CD4-positive, alpha-beta T cell treated with Interleukin-17A for 1 hour (primary cell): ENCODE measurements at regions not wholly inside any gene's neighbourhood (a gene's known extent, or its start where the extent isn't known, plus 50 kb on each side); places are given as distances from the start of the nearest gene placed in this dataset.
"Not testable (repeated sequence)": the region's sequence is repeated elsewhere in the genome, so short reads cannot be mapped to it uniquely, and the experiment has no call there.

Source experiments
- DNase-seq: peaks from one replicate; pipeline ENCODE4 v3.0.0-alpha.2; 2020

DNA sequence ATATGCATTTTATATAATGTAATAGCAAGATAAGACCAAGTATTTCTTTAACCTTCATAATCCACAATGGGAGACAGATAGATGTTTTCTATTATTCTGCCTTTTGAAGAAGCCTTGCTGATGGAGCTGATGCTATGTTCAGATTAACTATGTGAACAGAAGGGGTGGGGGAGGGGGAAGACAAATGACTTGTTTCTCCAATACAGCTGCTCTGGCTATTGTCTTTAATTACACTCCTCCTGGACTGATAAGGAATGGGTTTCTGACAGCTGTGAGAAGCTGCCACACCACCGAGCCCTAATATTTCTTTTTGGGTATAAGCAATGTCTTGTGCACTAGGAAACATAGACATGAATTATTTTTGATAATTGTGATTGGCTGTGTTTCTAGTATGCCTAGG is 62.0 kb downstream of the CAVIN4 start:
- DNase-seq: no peak

DNA sequence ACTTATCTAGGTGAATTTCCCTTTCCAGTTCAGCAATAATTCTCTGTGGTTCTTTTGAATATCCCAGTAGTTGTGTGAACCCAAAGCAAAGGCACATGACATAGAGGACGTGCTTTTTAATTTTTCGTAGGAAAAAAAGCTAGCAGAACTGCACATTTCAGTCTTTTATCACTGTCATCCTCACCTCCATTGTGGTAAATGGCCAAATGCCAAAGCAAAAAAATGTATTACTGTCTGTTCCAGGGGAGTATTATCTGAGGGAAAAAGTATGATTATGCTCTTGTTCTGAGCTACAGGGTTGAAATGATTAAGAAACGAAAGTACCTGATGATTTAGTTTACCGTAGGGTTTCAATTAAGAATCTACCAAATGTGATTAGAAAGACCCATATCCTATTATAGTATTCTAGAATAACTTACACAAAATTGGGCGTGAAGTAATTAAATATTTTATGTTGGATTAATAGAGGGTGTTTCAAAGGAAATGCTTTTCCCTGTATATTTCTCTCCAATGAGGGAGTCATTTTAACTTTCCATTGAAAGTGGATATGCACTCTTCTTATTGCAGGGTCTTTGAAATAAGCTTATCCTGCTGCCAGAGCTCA is 62.7 kb downstream of the CAVIN4 start:
- DNase-seq: no peak

DNA sequence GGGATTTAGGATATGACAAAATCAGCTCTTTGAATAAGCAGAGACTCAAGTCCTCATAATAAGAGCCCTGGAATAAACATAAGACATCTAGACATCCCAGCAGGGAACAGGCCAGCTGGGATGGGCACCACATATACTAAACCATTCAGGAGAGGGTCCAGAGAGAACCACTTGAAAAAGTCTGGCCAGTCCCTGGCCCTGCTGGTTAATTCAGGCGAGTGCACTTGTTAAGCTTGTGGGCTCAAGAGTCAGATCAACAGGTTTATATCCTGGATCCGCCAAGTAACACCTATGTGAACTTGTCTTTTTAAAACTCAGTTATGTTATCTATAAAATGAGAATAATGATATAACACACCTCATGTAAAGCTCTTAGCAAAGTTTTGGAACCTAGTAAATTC is 63.3 kb downstream of the CAVIN4 start:
- no peak for DNase-seq

DNA sequence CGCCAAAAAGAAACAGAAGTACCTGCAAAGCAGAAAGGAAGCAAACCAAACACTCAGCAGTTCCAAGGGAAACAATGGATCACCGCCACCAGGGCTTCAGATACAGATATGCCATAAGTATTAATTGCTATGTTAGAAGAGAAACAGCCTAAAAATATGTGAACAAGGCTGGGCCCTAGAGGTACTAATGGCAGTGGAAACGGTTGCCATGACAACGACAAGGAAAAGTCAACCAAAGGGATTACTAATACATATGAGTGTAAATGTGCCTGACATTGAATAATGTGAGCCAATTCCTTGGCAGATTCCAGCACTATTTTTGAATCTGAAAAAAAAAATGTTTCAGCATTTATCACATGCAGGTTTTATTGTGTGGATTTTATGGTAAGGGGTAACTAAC is 75.0 kb downstream of the CAVIN4 start:
- no peak for DNase-seq

DNA sequence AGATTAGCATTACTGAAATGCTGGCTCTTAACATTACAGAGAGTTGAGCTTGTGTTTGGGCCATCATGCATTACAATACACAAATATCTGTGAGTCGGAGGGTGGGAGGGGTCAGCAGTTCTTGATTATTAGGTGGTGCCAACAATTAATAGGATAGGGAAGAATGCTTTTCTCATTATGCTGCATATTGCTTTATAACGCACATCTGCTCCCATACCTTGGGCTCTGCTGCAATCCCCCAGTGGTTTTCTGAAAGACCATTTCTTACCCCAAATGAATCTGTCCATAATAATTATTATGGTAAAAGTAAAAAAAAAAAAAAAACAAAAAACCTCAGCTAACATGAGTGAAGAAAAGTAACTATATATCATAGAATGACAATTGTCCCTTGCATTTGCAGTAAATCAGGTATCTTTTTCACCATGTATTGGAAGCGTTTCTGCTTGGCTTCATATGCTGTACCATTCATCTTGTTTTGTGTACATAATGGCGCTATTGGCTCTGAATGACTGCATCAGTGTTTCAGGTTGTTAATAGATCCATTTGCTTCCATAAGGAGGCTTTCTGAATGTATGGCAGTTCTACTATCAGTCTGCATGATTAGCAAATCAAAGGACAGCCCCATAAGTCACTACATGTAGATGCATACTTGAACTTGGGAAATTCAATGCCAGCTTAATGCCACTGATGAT is 75.9 kb downstream of the CAVIN4 start:
- no peak for DNase-seq

DNA sequence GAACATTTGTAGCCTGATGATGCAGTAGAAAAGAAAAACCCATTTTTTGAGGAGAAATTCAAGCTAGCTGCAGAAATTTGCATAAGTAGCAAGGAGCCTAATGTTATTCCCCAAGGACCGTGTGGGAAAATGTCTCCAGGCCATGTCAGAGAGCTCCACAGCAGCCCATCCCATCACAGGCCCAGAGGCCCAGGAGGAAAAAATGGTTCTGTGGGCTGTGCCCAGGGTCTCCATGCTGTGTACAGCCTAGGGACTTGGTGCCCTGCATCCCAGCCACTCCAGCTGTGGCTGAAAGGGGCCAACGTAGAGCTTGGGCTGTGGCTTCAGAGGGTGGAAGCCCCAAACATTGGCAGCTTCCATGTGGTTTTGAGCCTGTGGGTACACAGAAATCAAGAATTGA is 79.0 kb downstream of the CAVIN4 start:
- DNase-seq: not testable (repeated sequence)

DNA sequence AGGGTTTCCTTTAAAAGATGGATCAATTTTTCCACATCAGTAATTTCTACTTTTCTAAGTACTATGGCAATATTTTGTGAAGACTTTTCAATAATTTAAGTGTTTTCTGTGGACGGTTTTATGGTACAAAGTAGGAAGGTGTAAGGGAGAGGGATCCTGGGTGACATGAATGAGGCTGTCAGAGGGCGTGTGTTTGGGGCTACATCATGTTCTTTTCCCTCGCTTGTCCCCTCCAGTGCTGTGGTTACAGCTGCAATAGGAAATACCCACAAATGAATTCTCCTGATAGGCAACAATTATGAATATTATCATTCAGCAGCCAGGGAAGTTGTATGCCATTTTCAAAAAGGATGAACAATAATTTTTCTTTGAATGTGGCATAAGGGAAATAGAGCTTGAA is 83.8 kb downstream of the CAVIN4 start:
- no peak for DNase-seq

DNA sequence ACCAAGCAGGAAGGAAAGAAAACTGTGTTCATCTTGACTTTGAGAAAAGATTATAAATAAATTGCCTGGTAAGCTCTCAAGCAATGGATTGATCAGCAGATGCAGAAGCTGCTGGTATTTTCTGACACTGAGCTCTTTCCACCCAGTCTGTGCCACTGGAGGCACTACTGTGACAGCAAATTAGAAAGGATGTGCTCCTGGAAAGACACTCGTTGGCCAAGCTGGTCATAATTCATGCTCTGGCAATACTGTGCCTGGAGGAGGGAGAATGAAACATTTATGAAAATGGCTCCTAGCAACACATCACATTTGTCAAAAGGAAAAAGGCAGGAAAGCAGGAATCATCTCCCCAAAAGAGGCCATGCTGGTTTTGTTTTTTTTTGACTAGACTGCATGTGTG is 84.2 kb downstream of the CAVIN4 start:
- DNase-seq: no peak

DNA sequence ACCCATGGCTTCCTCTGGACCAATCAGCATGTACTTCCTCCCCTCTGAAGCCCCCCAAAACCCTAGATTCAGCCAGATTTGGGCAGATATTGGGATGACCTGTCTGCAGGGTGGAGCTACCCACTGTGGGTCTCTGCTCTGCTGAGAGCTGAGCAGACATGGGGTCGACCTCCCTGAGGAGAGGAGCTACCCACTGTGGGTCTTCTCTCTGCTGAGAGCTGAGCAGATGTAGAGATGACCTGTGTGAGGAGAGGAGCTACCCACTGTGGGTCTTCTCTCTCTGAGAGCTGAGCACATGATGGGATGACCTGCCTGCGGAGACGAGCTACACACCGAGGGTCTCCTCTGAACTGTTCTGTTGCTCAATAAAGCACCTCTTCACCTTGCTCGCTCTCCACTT is 89.6 kb downstream of the CAVIN4 start:
- DNase-seq: no peak

DNA sequence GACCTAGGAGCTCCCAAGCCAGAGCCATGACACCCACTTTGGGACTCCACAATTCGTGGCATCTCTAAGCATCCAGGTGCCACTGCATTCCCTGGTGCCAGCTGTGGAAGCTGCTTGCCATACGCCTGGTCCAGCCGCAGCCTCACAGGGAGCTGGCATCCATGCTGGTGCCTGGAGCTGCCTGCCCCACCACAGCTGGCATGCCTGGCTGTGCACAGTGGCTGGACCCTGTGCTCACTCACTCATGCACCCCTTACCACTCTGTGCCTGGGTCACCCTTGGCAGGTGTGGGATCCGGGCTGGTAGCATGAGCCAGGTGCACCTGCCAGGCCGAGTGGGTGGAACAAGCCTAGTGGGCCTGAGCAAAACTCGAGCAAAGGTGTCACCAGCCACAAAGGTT is 90.1 kb downstream of the CAVIN4 start:
- no peak for DNase-seq

DNA sequence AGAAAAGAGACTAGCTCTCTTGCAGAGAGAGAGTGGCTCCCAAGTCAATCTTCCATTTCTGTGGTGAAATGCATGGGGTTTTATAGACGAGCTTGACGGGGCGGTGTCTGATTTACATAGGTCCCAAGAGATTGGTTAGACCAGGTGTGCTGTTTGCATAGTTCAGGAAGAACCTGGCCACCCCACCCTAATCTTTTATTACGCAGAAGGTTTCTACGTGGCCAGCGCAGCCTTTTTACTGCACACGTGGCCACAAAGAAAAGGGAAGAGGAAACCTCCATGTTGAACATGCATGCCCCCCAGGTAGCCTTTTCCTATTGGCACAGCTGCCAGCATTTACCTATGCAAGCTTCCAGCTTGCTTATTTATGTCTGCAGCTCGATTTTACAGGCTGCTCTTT is 92.1 kb downstream of the CAVIN4 start:
- no peak for DNase-seq

DNA sequence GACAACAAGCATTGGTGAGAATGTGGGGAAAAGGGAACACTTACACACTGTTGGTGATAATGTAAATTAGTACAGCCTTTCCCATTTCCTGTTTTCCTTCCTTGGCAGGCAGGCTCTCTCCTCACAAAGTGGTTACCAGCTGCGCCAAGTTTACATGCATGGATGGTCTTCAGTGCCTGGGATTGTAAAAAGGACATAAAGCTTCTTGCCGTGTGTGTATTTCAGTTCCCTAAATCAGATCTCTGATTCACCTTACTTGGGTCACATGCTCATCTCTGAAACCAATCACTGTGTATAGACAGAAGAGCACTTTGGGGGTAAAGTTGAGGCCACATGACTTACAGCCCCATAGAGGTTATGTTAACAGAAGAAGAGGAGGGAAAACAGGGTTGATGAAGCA is 92.8 kb downstream of the CAVIN4 start:
- DNase-seq: no peak

DNA sequence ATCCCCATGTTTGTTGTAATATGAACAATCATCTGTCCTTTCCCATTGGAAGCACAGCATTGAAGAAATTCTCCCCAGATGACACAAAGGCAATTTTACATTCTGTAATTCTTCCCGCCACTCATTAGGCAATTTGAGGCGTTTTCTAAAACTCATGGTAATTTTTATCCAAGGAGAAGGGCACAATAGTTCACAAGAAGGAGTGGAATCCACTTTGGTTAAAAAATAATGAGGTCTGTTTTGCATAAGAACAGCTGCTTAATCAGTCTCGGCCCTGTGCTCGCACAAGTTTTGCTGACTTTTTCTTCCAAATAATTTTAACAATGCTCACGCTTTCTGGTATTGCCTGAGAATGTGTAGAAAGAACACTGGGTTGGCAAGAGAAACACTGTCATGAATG is 94.0 kb downstream of the CAVIN4 start:
- DNase-seq: no peak

DNA sequence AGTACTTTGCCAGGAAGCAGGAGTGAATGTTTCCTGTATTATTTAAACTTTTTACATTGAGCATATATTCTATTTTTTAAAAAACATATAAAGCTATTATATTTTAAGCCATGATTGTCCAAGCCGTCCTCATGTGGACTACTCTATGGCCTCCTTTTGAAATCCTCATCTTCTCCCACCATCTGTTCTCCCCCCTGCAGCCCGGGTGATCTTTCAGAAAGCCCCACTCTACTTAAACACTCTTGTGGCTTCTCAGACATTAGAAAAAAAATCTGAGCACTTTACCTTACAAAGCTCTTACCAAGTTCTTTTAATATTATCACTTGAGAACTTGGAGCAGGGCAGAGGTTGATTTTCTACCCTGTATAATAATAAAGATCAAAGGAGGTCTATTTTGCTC is 95.4 kb downstream of the CAVIN4 start:
- no peak for DNase-seq

DNA sequence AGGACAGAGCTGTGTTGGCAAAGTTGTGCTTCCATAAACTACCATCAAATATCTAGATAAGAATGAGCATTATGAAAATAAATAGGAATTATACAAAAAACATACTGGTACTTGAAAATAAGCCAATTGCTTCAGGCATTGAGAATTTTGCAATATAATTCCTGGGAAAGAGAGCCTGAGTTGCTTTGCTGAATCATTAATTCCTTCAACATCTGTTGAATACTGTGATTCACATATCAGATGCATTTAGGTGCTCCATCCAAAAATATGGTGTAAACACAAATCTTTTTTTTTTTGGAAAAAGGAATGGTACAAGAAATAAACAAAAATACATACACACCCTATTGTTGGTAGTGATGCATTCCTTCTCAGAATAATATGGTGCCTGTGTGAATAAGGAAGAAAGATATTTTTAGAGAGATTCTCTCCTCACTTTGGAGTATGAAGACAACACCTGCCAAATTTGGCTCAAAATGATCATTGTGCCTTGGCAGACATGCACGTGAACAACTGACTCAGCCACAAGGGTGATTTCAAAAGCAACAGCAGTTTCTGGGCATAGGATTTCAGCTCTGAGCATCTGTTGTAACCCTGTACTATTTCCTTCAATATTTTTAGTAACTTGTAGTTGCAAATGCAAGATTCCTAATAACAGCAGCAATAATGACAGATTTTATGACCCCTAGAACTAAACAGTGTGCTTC is 96.7 kb downstream of the CAVIN4 start:
- DNase-seq: no peak

DNA sequence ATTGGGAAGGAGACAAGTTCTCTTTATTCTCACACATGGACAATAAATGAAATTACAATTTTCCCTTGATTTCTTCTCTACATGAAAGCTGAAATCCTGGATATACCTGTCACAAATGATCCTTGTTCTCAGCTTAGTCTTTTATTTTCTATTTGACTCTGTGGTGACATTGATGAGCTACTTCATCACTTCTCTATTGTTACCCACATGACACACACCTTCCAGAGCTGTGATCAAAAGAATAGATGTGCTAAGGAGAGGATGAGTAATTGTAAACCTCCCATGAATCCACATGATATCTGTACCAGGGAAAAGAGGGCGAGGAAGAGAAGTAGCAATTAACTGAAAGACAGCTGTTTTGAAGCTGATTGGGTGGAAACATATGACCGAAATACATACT is 102.0 kb downstream of the CAVIN4 start:
- no peak for DNase-seq

DNA sequence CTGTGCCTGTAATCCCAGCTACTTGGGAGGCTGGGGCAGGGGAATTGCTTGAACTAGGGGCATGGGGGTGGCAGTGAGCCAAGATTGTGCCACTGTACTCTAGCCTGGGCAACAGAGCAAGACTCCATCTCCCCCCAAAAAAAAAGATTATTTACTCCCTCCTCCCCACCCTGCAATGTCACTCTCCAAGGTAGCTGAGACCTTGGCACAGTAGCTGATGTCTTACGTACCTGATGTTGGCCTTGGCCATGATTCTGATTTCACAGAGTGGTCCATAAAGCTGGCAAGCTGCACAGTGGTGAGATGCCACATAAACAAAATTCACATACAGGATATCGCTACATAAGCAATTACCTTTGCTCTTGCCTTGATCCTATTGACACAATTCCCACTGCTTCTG is 108.5 kb downstream of the CAVIN4 start:
- no peak for DNase-seq

DNA sequence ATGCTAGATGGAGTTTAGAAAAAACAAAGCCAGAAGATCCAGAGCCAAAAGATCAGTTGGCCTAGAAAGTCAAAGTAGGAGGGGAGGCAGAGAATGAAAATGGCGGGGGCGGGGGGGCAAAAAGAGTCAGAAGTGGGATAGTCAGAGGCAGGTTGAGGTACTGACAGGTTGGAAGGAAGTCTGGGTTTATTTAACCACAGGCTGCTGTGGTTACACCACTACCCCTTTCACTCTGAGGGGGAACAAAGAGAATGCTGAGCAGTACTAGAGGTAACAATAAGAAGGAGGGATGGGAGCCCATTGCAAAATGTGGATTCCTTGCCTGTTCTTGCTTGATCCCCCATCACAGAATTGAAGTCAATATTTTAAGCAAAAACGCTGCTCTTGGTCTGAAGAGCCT is 111.8 kb downstream of the CAVIN4 start:
- no peak for DNase-seq

DNA sequence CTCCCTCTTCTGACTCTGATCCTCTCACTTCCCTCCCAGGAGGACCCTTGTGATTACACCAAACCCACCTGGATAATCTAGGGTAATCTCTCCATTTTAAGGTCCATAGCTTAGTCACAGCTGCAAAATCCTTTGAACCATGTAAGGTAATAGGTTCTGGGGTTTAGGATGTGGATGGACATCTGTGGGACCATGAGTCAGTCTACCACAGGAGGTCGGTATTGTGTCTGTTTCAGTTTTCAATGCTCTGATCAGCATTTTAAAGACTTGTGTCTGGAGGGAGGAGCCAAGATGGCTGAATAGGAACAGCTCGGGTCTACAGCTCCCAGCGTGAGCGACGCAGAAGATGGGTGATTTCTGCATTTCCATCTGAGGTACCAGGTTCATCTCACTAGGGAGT is 112.6 kb downstream of the CAVIN4 start:
- DNase-seq: no peak

DNA sequence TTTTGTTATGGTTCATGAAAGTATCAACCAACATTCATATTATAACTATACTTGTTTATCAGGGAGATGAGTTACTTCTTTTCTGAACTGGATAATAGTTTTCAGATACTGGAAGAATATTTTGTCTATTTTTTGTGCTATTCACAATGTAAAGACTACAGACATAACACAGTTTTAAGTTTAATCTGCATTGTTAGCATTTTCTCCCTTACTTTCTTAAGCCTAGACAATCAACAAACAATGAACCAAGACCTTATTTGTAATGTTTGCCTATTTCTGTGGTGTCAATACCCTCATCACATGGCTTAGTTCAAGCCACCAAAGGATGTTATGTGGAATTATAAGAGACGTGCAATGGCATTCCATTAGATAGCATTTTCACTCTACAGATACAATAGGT is 119.5 kb downstream of the CAVIN4 start:
- DNase-seq: no peak

DNA sequence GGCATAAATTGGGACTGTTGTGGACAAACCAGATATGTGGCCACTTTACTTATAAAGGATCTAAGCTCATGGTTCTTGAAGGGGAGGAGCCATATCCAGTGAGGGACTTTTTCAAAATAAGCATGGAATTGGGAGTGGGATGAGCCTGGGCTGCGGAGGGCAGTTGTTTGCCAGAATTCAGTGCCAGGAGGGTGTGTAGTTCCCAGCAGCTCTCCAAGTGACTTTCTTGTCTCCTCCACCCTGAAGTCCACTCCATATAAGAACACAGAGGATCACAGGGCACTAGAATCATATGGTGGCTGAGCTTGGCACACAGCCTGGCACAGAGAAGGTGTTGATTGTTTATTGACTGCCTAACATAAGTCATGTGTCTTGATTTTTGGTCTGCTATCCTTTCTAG is 121.1 kb downstream of the CAVIN4 start:
- no peak for DNase-seq

DNA sequence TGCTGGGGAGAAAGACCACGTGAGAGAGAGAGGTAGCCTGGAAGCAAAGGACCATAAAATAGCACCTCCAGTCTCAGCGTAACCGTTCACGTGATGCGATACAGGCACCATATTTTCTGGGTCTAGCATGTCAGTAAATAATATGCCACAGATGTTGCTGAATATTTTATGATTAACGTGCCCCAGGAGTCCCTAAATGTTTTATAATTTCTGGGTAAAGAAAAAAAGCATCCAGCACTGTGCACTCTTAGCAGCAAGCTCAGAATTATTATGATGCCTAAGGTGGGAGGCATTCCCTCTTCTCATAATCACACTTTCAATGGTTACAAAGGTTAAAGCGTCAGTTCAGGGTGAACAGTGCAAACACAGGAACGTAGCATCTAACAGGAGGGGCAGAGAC is 121.8 kb downstream of the CAVIN4 start:
- DNase-seq: no peak

DNA sequence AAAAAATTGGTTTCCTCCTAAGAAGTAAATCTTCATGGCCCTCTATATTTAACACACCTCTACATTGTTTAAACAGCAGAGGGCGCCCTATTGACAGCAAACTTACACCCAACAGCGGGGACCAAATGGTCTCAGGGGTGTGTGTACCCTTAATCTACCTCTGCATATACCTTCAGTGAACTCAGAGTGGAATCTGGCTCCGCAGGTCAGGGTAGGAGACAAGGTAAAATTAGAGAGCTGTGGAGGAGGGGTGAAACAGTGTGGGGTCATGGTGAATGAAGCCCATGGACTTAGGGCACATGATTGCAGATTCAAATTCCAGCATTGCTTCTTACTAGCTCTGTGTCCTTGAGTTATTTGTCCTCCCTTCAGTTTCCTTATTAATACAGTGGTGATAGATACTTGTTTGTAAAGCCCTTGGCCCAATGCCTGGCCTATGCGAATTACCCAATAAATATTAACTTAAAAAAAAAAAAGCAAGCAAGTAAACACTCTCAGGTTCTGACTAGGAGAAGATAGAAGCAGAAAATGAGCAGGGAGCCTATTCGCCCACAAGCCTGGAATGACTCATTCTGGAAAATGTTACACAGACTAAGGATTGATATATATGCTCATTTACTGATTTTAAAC is 122.9 kb downstream of the CAVIN4 start:
- peak; percentile 12 for DNase-seq
